HL-60 (cell line): ENCODE measurements at regions not wholly inside any gene's neighbourhood (a gene's known extent, or its start where the extent isn't known, plus 50 kb on each side); places are given as distances from the start of the nearest gene placed in this dataset.

Experiments used
- DNase-seq, 2 experiments: peaks; one replicate each; pipeline ENCODE4 v3.0.0-alpha.2; 2010 to 2020; ENCODE audit warnings: low read depth in 1 of 2, low spot score in 1 of 2
- H3K27ac ChIP-seq: fragments of 250-450 bp; sonication (Bioruptor Pico); replicated peaks from 2 replicates; pipeline ENCODE4 v1.5.1; 2020; ENCODE audit warnings: mild to moderate bottlenecking, moderate library complexity
- H3K27me3 ChIP-seq: fragments of 250-450 bp; sonication (Bioruptor Pico); 2 replicates; pipeline ENCODE4 v1.5.1; 2021; ENCODE audit warnings: mild to moderate bottlenecking, moderate library complexity; ENCODE audit not compliant: insufficient read depth, poor library complexity, severe bottlenecking
- H3K4me3 ChIP-seq: replicated peaks from 2 replicates; pipeline ENCODE4 v1.5.1; 2011; ENCODE audit warnings: mild to moderate bottlenecking, control low read depth, low read length; ENCODE audit not compliant: insufficient read depth
- GABPA ChIP-seq: IDR thresholded peaks from 2 replicates; pipeline ENCODE4 v1.6.1; 2012; ENCODE audit warnings: low read depth
- POLR2AphosphoS5 ChIP-seq: IDR thresholded peaks from 2 replicates; pipeline ENCODE4 v1.6.1; 2012; ENCODE audit warnings: low read depth
- SPI1 ChIP-seq: IDR thresholded peaks from 2 replicates; pipeline ENCODE4 v1.6.1; 2012; ENCODE audit warnings: low read depth, mild to moderate bottlenecking, borderline replicate concordance
- TF ChIP-seq, protein P1 (sequence below): IDR thresholded peaks from one replicate; pipeline ENCODE4 v1.5.1; 2011; ENCODE audit warnings: low read length, control low read depth, inconsistent platforms; ENCODE audit not compliant: insufficient read depth
- TF ChIP-seq, protein P2 (sequence below): IDR thresholded peaks from 2 replicates; pipeline ENCODE4 v1.6.1; 2012; ENCODE audit warnings: low read depth; ENCODE audit not compliant: insufficient replicate concordance

DNA sequence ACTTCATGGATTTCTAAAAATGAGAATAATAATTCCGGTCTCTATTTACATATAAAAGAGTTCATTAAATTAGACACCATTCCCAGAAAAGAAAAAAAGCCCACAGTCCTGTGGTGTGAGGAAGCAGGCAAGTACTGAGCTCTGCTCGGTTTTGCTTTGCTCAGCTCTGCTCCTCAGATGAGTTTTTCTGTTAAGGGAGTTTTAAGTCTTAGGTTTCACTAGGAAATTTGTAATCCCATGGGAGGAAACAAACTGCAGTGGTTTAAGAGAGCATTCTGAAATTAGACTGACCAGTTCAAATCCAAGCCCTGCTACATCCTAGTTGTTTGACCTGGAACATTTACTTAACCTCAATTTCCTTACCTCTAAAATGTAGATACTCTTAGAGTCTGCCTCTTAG lies 338.6 kb upstream of the MMADHC start:
- TF ChIP-seq GABPA: no peak
- TF ChIP-seq SPI1: no peak
- TF ChIP-seq, protein P1, sequence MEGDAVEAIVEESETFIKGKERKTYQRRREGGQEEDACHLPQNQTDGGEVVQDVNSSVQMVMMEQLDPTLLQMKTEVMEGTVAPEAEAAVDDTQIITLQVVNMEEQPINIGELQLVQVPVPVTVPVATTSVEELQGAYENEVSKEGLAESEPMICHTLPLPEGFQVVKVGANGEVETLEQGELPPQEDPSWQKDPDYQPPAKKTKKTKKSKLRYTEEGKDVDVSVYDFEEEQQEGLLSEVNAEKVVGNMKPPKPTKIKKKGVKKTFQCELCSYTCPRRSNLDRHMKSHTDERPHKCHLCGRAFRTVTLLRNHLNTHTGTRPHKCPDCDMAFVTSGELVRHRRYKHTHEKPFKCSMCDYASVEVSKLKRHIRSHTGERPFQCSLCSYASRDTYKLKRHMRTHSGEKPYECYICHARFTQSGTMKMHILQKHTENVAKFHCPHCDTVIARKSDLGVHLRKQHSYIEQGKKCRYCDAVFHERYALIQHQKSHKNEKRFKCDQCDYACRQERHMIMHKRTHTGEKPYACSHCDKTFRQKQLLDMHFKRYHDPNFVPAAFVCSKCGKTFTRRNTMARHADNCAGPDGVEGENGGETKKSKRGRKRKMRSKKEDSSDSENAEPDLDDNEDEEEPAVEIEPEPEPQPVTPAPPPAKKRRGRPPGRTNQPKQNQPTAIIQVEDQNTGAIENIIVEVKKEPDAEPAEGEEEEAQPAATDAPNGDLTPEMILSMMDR: no peak
- no peak for TF ChIP-seq POLR2AphosphoS5
- TF ChIP-seq, protein P2, sequence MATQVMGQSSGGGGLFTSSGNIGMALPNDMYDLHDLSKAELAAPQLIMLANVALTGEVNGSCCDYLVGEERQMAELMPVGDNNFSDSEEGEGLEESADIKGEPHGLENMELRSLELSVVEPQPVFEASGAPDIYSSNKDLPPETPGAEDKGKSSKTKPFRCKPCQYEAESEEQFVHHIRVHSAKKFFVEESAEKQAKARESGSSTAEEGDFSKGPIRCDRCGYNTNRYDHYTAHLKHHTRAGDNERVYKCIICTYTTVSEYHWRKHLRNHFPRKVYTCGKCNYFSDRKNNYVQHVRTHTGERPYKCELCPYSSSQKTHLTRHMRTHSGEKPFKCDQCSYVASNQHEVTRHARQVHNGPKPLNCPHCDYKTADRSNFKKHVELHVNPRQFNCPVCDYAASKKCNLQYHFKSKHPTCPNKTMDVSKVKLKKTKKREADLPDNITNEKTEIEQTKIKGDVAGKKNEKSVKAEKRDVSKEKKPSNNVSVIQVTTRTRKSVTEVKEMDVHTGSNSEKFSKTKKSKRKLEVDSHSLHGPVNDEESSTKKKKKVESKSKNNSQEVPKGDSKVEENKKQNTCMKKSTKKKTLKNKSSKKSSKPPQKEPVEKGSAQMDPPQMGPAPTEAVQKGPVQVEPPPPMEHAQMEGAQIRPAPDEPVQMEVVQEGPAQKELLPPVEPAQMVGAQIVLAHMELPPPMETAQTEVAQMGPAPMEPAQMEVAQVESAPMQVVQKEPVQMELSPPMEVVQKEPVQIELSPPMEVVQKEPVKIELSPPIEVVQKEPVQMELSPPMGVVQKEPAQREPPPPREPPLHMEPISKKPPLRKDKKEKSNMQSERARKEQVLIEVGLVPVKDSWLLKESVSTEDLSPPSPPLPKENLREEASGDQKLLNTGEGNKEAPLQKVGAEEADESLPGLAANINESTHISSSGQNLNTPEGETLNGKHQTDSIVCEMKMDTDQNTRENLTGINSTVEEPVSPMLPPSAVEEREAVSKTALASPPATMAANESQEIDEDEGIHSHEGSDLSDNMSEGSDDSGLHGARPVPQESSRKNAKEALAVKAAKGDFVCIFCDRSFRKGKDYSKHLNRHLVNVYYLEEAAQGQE: no peak
- no peak for DNase-seq
- no peak overlapping the region for H3K4me3 ChIP-seq

DNA sequence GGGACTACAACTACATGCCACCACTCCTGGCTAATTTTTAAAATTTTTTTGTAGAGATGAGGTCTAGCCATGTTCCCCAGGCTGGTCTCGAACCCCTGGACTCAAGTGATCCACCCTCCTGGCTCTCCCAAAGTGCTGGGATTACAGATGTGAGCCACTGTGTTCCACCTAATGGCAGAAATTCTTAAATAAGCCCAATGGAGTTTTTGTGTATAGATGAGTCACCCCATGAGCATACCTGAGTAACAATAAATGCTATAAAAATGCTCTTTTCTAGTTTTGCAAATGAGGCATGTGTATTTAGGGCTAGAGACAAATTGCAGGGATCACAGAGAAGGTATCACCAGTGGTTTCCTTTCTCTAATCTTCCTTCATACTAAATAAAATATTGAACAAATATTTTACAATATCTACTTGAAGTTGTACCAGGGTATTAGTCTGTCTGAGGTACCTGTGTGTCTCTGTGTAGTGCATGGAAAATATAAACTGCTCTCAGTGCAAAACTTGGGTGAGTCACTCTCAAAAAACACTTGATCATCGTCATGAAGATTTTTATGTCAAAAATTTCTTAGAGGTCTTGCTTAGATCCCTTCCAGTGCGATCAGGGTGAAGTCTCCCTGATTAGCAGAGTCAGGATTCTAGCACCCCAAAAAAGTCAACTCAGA lies 337.1 kb upstream of the MMADHC start:
- Histone ChIP-seq H3K4me3 (no peak overlapping the region), H3K27ac (no peak overlapping the region), H3K27me3 (no peaks in the 10 kb centered on the region)
- DNase-seq: no peak
- TF ChIP-seq GABPA: no peak
- TF ChIP-seq, protein P1: no peak
- TF ChIP-seq, protein P2: no peak
- TF ChIP-seq SPI1: no peak
- TF ChIP-seq POLR2AphosphoS5: no peak

More for the DNA sequence above, 338.6 kb upstream of the MMADHC start:
- no peaks in the 10 kb centered on the region for H3K27me3 ChIP-seq
- H3K27ac ChIP-seq: no peak overlapping the region

DNA sequence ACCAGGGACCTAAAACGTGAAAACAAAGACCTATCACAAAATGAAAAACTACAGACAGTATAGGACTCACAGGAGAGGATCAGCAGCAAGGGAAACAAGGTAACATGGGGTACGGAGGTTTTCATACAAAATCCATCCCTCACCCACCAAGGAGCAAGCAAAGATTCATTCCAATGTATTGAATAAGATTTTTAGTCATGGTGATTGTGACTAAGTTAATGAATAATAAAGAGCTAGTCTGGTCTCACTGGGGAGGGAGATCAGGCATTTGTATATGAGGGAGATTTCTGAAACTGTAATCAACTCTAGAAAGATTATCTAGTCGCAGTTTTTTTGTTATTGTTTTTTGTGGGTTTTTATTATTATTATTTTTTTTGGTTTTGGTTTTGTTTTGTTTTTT lies 336.5 kb upstream of the MMADHC start:
- Histone ChIP-seq H3K27ac (no peak overlapping the region), H3K4me3 (no peak overlapping the region), H3K27me3 (no peaks in the 10 kb centered on the region)
- no peak for DNase-seq
- TF ChIP-seq, protein P2: no peak
- TF ChIP-seq SPI1 (no peak), POLR2AphosphoS5 (no peak), GABPA (no peak)
- TF ChIP-seq, protein P1: no peak
